OCI-LY3 (cell line): ENCODE measurements at regions not wholly inside any gene's neighbourhood (a gene's known extent, or its start where the extent isn't known, plus 50 kb on each side); places are given as distances from the start of the nearest gene placed in this dataset.
A peak's percentile ranks its signal among the peaks of the same experiment; 100 is the strongest.

Source experiments
- H2AFZ ChIP-seq: fragments of 200-600, 300-600 bp; shearing (Covaris generic); 2 replicates; pipeline ENCODE4 v1.6.0; 2014; ENCODE audit warnings: antibody characterized with exemption, low read depth, low read length
- H3K27ac ChIP-seq: fragments of 200-600, 300-600 bp; sonication (generic); 2 replicates; pipeline ENCODE4 v1.5.1; 2014; ENCODE audit warnings: mild to moderate bottlenecking, low read length, moderate library complexity, mixed read lengths
- H3K27me3 ChIP-seq: fragments of 200-600, 300-600 bp; sonication (generic); 2 replicates; pipeline ENCODE4 v1.6.1; 2014; ENCODE audit warnings: low read depth, low read length, mixed read lengths
- H3K36me3 ChIP-seq: fragments of 200-600, 300-600 bp; sonication (generic); replicated peaks from 2 replicates; pipeline ENCODE3; 2014; ENCODE audit warnings: low read depth, low read length, mixed read lengths
- H3K4me1 ChIP-seq: fragments of 300-600, 200-600 bp; sonication (generic); 2 replicates; pipeline ENCODE4 v1.6.1; 2014; ENCODE audit warnings: low read length, mixed read lengths
- H3K4me2 ChIP-seq: fragments of 200-600, 300-600 bp; sonication (generic); 2 replicates; pipeline ENCODE4 v1.6.1; 2014; ENCODE audit warnings: low read length, mixed read lengths
- H3K4me3 ChIP-seq: fragments of 300-600, 200-600 bp; sonication (generic); 2 replicates; pipeline ENCODE4 v1.5.1; 2014; ENCODE audit warnings: antibody characterized with exemption, mild to moderate bottlenecking, low read length, moderate library complexity
- H3K79me2 ChIP-seq: fragments of 300-600, 200-600 bp; shearing (Covaris generic); 2 replicates; pipeline ENCODE4 v1.6.1; 2014; ENCODE audit warnings: mild to moderate bottlenecking, low read length, mixed read lengths
- H3K9ac ChIP-seq: fragments of 300-600, 200-600 bp; shearing (Covaris generic); 2 replicates; pipeline ENCODE4 v1.6.0; 2014; ENCODE audit warnings: mild to moderate bottlenecking, low read length, moderate library complexity
- H3K9me3 ChIP-seq: fragments of 200-600, 300-600 bp; shearing (Covaris generic); 2 replicates; pipeline ENCODE4 v1.6.1; 2014; ENCODE audit warnings: low read length, mixed read lengths; ENCODE audit not compliant: insufficient read depth
- H4K20me1 ChIP-seq: fragments of 200-600, 300-600 bp; sonication (generic); 2 replicates; pipeline ENCODE4 v1.6.1; 2016; ENCODE audit warnings: low read length, mixed read lengths; ENCODE audit not compliant: insufficient read depth
- CTCF ChIP-seq: fragments of 200-600, 300-600 bp; sonication (generic); IDR thresholded peaks from 2 replicates; pipeline ENCODE4 v1.5.1; 2014; ENCODE audit warnings: antibody characterized with exemption, low read length, low read depth
- EZH2phosphoT487 ChIP-seq: fragments of 200-600 bp; shearing (Covaris generic); IDR thresholded peaks from 2 replicates; pipeline ENCODE4 v1.6.1; 2018; ENCODE audit warnings: antibody characterized with exemption, mixed run types, low read depth

GRCh38 chr2:209321581-209321980, 102.3 kb upstream of the MAP2 start:
- Histone ChIP-seq H3K4me1 (peaks cover 15% of the 10 kb centered on the region), H3K9me3 (no peaks in the 10 kb centered on the region), H3K27me3 (no peaks in the 10 kb centered on the region), H3K4me3 (no peak overlapping the region), H3K27ac (no peak overlapping the region), H3K9ac (no peak overlapping the region), H3K79me2 (no peaks in the 10 kb centered on the region), H3K4me2 (no peak overlapping the region), H3K36me3 (no peaks in the 10 kb centered on the region), H2AFZ (no peak overlapping the region), H4K20me1 (no peaks in the 10 kb centered on the region)
- TF ChIP-seq EZH2phosphoT487 (no peak), CTCF (no peak)

DNA sequence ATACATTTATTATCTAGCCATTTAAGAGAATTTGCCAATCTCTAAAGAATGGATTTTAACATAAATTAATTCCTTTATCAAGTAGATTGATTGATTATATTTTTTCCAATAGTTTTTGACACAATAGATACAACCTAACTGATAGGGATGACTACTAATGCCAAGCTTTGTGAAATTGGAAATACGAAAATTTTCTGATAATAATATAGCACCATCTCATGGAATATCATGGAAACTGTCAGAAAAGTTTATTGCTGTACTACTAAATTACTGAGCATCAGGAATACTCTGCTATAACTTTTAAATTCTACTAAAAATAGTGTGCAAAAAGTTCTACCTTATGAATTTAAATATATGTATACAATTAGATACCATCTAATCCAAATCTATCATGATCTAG, 101.8 kb upstream of the MAP2 start:
- Histone ChIP-seq H3K4me1 (peaks cover 15% of the 10 kb centered on the region), H3K27me3 (no peaks in the 10 kb centered on the region), H2AFZ (no peak overlapping the region), H3K36me3 (no peaks in the 10 kb centered on the region), H3K79me2 (no peaks in the 10 kb centered on the region), H3K4me3 (no peak overlapping the region), H3K9ac (no peak overlapping the region), H3K27ac (no peak overlapping the region), H3K9me3 (no peaks in the 10 kb centered on the region), H3K4me2 (no peak overlapping the region), H4K20me1 (no peaks in the 10 kb centered on the region)
- peak; percentile 36; the same call in 1 of the 2 replicates for TF ChIP-seq CTCF
- TF ChIP-seq EZH2phosphoT487 = no peak

DNA sequence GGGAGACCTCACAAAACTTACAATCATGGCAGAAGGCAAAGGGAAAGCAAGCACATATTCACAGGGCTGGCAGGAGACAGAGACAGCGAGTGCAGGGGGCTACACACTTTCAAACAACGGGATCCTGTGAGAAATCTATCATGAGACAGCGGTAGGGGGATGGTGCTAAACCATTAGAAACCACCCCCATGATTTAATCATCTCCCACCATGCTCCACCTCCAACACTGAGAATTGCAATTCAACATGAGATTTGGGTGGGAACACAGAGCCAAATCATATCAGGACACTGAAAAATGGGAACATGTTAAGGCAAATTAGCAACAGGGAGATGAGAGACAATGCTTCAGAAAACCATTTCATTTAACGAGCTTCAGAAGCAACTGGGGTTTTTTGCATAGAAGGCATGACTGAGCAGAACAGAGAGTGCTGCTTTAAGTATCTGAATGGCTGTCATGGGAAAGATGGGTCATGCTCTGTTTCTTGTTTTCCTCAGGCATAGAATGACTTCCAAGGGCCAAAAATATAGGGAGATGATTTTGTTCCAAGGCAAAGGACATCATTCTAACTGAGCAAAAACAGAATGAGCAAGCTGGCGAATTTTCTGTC, 100.8 kb upstream of the MAP2 start:
- H3K9ac ChIP-seq = no peak overlapping the region
- H3K4me1 ChIP-seq = peaks cover 15% of the 10 kb centered on the region
- no peaks in the 10 kb centered on the region for H3K36me3 ChIP-seq
- peak overlapping the region; percentile 60 for H3K4me3 ChIP-seq
- H3K4me2 ChIP-seq = peak overlapping the region; percentile 86
- H4K20me1 ChIP-seq = no peaks in the 10 kb centered on the region
- H3K27ac ChIP-seq = no peak overlapping the region
- H3K27me3 ChIP-seq = no peaks in the 10 kb centered on the region
- no peaks in the 10 kb centered on the region for H3K79me2 ChIP-seq
- no peak for TF ChIP-seq EZH2phosphoT487
- no peak for TF ChIP-seq CTCF
- H2AFZ ChIP-seq = peak overlapping the region; percentile 17; the same call in 1 of the 2 replicates
- no peaks in the 10 kb centered on the region for H3K9me3 ChIP-seq

GRCh38 chr2:209323738-209324137, 100.1 kb upstream of the MAP2 start:
- Histone ChIP-seq H3K4me1 (peaks cover 15% of the 10 kb centered on the region), H3K9ac (no peak overlapping the region), H4K20me1 (no peaks in the 10 kb centered on the region), H3K4me3 (peak overlapping the region; percentile 60; the same call in 1 of the 2 replicates), H3K9me3 (no peaks in the 10 kb centered on the region), H3K79me2 (no peaks in the 10 kb centered on the region), H3K36me3 (no peaks in the 10 kb centered on the region), H3K4me2 (peak overlapping the region; percentile 86), H3K27me3 (no peaks in the 10 kb centered on the region), H3K27ac (no peak overlapping the region), H2AFZ (peak overlapping the region; percentile 17; the same call in 1 of the 2 replicates)
- TF ChIP-seq EZH2phosphoT487 = no peak
- no peak for TF ChIP-seq CTCF
